T-helper 9 cell (primary cell): ENCODE measurements at regions not wholly inside any gene's neighbourhood (a gene's known extent, or its start where the extent isn't known, plus 50 kb on each side); places are given as distances from the start of the nearest gene placed in this dataset.

Experiments used
- DNase-seq: peaks from one replicate; pipeline ENCODE4 v3.0.0-alpha.2; 2020

DNA sequence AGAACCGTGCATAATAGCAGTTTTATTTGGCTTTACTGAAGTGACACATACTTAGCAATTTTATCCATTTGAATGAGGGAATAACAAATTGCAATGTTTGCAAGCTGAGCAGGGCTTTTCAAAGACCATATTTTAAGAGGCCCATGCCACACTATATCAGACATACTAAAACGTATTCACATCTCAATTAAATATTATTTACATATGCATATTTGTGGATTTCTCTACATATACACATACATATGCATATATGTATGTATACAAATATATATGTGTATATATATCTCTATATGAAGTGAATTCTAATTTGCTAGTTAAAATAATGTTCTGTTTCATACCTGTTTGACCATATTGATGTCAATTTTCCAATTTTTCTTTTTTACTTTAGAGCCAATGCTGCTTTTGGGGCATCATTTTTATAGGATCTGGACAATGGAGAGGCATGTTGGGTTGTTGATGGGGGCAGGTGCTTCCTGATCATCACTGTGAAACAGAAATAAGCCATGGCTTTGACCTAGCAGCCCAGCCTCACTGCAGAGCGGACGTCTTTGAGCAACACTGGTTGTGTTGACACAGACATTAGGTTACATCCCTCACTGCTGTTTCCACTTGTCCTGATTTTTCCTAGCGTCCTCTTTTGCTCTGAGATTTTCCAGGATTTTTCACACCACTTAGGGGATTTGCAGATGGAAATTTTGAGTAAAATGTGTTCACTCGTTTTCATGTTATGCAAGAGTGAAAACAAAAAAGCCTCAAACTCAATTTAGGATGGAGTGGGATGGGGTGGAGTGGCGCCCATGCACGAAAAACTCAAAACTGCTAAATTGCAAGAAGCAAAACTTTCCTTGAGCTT, 56.9 kb downstream of the RDH14 start:
- DNase-seq: no peak

DNA sequence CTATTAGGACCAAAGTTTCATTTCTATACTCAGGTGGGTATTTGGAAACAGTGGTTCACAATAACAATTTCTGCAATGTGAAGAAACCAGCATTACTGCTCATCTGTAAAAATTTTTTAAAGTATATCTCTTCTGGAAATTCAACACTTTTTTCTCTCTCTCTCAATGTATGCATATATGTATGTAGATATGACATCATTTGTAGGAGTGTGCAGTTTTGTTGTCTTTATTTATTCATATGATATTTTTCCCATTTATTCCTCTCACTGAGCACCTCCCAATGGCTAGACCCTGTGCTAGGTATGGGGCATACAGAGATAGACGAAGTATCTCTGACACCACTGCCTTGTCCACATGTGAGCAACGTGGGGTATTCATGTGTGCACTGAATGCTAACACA, 58.3 kb downstream of the RDH14 start:
- DNase-seq: no peak

DNA sequence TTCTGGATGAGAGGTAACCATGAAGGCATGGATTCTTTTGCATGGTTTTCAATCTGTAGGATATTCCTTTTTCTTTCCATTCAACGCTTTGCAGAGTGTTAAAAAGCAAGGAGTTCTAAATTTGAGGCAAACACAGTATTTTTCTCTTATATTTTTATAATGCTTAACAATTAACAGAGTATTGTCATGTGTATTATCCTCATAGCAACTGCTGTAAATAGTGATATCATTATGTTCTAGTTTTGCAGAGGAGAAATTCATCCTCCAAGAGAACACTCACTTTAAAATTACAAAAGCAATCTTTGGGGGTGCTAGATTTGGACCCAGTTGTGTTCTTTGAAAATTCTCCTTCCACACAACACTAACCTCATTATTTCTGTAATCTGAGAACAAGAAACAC, 58.7 kb downstream of the RDH14 start:
- DNase-seq: no peak

DNA sequence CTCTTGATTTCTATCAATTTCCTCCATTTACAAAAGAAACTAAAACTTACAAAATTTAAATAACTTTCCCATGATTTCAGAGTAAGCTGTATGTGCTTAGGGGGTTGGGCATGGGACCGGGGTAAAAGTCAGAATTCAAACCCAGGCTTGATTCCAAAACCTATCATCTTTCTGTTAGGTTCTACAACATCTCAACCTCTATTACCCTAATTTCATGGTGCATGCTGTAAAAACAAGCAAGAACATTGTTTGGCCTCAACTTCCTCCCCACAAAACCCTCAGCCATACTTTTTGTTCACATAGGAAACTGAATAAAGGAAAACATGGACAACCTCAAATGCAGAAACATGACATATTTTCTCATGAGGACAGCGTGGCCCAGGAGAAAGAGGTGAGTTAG, 59.3 kb downstream of the RDH14 start:
- DNase-seq: no peak

DNA sequence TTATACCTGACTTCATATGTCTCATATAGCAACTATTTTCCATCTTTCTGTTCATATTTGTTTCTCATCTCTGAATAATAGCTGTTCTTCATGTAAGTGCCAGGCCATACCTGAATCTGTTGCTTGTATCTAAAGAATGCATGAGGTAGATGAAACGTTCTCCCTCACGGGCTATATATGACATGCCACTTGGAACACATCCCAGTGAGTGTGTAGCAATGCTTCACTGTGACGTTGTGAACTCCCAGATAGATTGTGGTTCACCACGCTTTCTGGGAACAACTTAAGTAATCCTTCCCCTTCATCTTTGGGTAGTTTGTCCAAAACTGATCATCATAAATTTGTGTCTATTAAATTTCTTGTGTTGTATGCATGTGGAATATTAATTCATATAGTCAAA, 60.1 kb downstream of the RDH14 start:
- DNase-seq: no peak

DNA sequence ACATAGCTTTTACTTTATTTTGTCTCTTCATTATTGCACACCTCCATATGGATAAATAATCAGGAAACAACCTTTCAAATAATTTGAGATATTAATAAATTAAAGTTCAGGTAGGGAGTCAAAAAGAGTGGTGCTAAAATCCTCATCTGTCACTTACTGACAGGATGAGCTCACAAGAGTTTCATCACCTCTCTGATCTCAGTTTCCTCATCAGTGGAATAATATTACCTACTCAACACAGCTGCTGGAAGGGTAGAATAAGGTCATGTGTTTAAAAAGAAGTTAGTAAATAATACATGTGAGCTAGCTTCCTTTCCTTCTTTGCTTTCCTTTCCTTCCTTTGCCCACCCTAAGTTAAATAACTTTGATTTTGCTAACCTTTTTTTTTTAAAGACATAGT, 61.9 kb downstream of the RDH14 start:
- no peak for DNase-seq

DNA sequence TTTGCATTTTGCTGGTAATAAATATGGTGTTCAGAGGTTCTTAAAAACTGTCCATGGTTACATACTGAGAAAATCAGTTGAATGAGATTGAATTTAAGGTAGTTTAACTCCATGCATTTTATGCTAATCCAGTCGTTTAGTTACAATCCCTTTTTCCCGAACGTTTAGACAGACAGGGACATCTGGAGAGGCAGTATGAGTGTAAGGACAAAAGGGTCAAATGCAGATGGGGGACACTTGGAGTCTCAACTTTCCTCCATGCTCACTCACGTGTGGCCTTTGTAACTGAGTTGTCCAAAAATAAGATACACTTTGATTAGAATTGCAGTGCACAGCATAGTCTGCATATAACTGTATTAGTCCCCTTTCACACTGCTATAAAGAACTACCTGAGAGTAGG, 63.9 kb downstream of the RDH14 start:
- DNase-seq: no peak

DNA sequence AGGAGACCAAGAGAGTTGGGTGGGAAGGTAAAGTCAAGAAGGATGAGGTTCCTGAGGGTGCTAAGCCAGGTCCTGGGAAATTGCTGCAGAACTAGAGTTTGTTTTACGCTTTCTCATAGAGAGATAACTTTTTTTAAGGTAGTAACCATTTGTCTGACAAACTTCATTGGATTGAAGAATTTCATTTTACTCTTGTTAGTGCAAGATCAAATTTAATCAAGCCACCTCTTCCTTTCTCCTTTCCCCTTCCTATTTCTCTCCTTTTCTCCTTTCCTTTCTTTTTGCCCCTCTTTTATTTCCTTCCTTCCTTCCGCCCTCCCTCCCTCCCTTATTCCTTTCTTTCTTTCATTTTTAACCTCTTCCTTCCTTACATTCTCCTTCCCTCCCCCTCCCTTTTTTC, 65.4 kb downstream of the RDH14 start:
- no peak for DNase-seq

DNA sequence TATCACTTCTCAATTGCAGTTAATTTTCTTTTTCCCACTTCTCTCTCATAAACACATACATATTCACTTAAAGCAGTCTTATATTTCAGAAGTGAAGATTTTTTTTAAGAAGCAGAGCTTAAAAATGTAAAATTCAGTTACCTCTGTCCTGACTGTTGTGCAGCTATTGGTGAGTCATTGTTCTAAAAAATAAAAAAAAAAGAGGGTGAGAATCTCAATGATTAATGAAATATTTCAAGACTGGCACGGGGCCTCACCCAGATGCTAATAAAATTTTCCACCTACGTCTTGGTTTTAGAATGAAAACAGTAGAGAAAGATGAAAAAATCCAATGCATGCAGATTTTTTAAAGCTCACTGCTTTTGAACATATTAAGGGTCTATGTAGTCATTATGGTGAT, 67.7 kb downstream of the RDH14 start:
- DNase-seq: no peak

DNA sequence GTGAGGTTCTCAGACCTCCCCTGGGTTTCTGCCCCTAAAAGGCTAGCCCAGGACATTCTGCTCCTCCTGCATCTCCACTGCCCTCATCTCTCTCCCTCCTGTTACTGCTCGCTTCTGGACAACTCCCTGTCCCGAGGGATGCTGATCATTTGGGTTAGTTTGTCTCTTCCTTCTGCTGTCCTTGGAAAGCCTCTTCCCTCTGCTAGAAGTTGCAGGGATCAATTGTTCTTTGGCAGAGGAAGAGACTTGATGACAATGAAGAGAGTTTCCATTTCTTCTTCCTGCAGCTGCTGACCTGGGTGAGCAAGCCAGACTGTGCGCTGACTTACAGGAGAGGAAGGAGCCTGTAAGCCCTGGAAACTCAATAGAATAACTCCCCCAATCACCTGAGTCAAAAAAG, 68.9 kb downstream of the RDH14 start:
- no peak for DNase-seq

DNA sequence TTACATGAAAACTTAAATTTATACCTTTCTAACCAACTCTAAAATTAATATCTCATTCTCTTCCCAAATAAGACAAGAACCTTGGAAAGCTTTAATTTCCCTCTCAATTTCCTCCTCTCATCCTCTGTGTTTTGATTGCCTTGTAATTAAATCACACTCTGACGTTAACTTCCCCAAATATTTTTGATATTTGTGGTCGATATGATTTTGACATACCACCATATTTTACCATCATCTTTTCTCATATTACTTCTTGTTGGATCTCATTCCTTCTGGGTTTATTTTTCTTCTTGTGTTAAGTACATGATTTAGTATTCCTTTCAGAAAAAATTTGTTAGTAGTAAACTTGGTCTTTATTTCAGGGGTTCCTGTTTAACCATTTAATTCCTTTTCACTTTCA, 69.6 kb downstream of the RDH14 start:
- DNase-seq: no peak

DNA sequence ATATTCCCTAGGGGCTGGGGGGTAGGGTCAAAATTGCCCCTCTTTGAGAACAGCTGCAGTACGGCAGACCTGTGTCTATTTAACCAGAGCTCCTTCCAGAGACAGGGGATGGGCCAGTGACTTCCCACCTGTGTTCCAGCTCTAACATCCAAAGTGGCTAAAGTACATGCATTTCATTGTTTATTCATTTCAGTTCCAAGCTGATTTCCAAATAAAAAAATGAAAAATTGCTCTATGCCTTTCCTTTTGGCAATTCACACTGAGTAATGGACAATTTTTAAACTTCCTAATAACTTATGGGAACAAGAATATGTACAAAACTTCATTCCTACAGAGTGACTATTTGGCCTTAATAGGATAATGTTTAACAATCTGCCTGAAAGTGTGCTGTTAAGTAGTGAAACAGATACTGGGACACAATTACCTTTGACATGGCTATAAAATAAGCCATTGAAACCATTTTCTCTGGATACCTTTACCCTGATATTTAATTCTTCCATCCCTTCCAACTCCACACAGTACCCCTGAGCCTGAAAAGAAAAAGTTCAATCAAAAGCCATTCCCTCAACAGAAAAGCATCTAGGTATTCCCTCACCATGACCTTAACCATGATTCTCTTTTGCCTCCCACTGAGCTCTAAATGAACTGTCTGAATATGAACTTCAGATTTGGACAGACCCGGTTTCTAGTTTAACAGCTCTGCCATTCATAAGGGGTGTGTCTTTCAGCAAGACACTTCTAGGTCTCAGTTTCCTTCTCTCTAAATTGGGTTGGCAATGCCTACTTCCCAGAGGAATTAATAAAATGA, 73.1 kb downstream of the RDH14 start:
- no peak for DNase-seq

DNA sequence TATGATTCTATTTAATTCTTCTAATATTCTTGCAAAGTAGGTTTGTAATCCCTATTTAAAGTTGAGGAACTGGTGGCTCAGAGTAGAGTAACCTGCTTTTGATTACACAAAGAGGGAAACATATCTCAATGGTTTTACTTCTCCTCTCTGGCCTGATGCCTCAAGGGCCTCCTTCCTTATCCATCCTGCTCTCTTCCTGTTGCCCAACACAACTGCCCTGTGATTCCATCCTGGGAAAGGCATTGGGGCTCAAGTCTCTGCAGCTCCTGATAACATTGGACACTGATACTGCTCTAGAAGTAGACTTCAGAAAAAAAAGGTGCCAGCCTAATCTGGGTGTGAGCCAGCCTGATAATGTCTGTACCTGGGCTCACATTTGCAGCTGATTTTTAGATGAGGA, 75.8 kb downstream of the RDH14 start:
- DNase-seq: no peak

DNA sequence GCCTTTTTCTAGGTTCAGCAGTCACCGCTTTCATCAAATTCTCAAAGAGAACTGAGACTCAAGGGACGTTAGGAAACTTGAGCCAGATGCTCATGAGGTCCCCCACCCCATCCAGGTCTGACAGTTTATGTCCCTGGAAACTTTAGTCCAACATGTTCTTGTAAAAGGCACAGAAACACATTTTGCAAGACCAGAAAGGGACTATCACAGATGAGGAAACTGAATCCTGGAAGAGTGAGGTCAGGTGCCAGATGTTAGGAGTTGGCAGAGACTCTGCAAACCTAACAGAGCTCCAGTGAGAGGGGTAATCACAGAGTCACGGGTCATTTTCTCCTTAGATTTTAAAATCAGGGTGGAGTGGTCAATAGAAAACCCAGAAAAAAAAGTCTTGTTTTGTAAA, 76.6 kb downstream of the RDH14 start:
- no peak for DNase-seq

DNA sequence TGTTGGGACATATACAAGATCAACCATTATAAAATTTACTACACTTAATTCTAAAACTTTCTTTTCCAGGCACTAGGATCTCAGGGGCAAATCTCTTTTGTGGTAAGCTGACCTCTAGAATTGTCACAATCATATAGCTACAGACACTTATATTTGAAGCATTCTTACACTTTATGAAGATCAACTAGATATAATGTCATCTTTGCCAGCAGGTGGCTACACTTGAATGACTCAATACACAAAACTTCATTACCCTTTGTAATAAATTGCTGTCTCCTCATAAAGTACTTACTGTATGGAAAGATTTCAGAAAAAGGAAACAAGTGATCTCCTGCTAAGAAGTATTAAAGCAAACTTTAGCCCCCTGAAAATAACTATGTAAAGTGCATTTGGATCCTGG, 77.8 kb downstream of the RDH14 start:
- DNase-seq: no peak

DNA sequence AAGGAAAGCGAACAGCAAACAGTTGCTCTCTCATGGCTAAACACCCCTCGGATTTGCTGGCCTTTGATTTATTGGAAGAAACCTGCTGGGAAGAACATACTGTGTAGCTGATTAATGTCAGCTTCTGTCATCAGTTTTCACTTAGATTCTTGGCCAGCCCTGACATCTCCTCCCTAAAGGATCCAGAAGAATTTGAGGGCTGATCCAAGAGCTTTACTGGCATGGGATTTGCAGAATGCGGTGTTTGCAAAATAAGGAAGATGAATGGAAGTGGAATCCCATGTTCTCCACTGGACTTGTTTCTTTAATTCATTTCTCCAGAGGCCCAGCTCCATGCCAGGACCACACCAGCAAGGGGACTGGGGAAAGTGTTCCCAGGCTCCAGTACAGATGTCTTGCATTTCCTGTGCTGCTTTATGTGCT, 80.5 kb downstream of the RDH14 start:
- DNase-seq: no peak

DNA sequence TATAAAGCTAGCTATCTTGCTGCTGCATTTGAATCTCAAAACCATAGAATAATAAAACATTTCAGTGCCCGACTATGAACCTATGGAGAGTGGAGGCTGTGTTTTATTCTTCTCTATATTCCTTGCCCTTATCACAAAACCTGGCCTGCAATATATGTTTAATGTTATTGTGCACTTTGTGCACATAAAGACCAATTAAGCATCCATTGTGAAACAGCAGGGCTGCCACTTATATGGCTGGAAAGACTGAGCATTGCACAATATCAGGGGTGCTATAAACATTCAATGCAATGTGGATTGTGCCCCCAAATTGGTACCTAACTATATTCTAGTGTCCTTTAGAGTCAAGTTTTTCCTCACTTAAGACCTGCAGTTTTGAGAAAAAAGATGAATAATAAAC, 83.2 kb downstream of the RDH14 start:
- no peak for DNase-seq

DNA sequence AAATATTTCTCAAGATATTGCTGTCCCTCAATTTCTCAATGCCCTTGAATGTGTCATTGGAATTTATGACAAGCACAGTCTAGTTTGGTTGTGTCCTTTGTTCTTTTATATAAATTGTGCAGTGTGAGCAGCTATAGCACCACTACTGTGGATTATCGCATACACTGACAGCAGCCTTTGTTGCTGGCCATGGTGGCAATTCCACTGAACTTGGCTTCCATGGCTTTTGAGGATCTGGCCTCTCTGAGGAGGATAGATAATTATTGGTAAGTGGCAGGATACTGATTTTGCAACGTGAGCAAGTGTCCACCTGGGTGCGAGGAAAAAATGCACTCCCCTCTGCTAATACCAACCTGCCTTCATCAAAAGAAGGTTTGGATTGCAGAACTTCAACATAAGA, 84.0 kb downstream of the RDH14 start:
- no peak for DNase-seq

DNA sequence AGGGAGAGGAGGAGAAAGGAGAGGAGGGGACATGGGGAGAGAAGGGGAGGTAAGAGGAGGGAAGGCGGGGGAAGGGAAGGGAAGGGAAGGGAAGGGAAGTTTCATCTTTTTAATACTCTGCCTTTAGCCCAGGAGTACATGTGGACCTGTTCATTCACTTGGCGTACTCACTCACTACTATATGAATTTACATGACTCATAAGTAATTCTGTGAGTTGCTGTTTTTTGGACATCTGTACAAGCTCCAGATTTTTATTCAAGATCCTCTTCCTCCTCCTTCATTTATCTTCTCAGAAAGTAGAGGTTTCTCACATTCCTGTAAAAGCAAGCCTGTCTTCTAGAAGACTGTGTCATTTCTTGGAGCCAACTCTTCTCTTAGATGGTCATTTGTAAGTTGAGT, 84.6 kb downstream of the RDH14 start:
- DNase-seq: no peak

DNA sequence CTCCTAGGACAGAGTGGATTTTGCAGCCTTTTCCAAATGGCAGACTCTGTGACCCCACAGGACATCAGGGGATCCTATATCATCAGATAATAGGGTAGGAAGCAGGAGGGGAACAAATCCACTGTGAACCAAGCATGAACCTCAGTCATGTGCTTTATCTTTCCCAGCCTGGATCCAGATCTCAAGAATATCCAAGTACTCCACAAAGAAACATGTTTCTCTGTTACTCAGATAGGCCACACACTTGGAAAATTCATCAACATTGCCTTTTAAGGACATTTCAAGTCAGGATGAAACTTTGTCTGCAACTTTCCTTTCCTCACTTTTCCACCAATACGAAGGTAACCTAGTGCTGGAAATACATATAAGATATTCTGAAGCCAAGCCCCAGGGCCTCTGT, 85.8 kb downstream of the RDH14 start:
- DNase-seq: no peak

DNA sequence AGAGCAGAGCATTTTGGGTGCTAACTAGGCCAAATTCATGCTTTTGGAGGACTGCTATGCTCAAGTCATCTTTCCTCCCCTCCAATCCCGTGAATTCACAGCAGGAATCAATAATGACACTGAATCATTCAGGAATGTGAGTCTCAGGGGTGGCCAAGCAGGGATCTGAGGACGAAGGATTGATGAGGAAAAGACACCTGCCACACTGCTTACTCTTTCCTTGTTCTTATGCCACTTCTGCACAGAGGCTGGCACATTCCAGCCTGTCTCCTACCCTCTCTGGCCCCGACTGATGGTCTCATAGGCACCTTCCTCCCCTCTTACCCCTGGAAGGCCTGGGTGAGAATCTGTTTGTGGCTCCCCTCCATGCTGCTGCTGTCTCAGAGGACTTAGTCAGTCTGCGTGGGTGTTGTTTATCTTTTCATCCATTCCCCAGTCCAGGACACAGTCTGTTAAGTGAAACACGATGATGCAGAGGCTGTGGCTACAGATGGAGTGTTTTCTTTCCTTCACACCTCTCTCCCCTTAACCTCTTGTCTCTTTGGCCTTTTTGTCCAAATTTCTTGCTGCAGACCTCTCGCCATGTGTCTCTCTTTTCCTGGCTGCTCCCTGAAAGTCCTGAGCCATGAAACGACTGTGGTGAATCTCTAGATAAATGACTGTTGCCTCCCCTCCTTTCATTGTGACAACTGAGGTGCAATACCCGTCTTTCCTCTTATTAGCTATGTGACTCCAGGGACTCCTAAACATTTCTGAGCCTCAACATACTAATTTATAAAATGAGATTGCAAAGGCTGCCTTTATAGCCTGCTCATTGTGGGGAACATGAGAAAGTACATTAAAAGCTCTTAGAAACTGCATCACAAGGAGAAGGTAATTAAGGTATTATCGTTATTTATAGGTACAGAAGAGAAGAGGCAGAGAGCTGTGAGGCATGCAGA, 86.9 kb downstream of the RDH14 start:
- DNase-seq: no peak

DNA sequence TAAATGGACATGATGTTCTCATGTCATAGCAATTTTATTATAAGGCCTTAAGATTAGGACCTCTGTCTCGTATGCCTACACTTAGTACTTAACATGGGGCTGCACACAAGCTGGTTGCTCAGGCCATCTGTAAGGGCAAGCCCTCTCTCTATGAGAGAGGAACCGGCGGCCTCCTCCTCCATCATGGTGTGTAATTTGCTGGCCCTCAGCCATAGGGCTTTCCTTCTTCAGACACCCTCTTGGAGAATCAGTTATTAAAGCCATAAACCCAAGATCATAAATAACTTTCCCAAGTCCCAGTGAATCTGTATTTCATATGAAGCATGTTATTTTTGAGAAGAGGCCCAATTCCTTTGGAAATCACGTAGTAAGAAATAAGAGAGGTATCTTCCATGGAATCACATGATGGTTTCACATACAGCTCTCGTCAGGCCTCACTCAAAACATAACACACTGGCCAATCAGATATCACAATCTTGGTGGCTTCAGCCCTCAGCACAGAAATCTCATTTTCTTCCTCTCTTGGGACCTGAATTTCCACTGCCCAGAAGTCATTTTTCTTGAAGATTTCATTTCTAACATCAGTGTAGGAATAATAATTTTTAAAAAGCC, 92.6 kb downstream of the RDH14 start:
- DNase-seq: no peak

DNA sequence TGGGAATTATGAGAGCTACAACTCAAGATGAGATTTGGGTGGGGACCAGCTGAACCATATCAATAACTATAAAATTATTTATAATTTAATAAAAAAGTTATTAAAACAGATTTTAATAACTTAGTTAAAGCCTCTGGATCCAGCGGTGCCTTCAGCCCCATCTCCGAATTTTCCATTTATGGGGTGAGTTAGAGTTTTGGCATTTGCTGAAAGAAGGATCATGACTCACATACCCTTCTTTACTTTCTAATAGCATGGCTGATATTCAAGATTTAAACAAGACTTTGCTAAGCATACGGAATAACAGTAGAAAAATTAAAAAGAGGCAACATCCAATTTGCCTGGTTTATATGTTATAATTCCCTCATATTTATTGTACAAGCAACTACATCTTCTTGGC, 94.5 kb downstream of the RDH14 start:
- no peak for DNase-seq
